HG02885 (cell line): ENCODE measurements at regions not wholly inside any gene's neighbourhood (a gene's known extent, or its start where the extent isn't known, plus 50 kb on each side); places are given as distances from the start of the nearest gene placed in this dataset.

Experiments
- ATAC-seq: cut with Tn5 transposase; IDR thresholded peaks from one replicate; pipeline ENCODE4 v1.9.1; 2021; ENCODE audit warnings: mild to moderate bottlenecking; ENCODE audit not compliant: unreplicated experiment, poor library complexity

DNA sequence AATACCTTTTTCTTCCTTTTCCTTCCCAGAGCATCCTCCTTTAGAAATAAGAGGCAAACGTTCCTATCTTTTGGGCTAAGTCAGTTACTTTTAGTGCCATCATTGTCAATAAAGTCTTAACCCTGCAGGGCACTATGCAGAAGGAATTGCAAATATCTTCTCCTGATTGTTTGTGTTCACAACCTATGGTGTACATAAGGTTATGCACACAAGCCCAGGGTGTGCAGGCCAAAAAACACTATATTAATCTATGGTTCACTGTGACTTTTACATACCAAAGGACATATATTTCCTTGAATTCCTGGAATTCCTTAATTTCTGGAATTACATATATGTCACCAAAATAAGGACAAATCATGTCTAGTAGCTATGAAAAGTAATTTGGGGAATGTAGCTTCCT is 493.5 kb downstream of the MTRR start:
- no peak for ATAC-seq

DNA sequence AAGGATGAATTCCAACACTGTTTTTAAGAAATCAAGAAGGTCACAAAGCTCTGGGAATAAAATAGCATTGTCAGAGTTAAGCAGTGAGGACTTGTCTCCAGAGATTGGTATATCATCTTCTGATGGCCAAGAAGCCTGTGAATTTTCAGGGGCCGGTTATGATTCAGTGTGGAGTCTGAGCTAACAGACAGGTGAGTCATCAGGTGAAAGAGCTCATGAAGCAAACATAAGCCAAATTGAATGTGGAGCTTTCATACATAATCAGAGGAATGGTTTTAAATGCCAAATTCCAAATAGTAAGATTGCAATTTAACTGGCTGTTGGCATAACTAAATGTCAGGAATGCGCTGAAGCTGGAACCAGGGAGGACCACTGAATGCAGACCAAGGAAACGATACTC is 494.2 kb downstream of the MTRR start:
- no peak for ATAC-seq

DNA sequence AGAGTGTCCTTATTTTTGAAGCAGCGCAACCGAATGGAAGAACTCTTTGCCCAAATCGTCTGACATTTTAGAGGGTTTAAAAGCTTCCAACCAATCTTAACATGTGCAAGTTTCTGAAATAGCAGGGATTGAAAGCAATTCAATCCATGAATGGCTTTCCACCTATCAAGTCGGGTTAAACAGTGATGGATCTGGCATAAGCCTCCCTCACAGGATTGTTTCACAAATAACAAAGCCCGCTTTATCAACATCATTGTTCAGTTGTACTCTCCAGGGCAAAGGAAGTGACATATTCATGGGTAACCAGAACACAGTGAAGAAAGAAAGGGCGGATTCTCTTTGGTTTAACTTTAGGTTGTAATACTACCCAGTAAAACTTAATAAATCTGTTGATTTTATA is 497.3 kb downstream of the MTRR start:
- ATAC-seq: no peak

DNA sequence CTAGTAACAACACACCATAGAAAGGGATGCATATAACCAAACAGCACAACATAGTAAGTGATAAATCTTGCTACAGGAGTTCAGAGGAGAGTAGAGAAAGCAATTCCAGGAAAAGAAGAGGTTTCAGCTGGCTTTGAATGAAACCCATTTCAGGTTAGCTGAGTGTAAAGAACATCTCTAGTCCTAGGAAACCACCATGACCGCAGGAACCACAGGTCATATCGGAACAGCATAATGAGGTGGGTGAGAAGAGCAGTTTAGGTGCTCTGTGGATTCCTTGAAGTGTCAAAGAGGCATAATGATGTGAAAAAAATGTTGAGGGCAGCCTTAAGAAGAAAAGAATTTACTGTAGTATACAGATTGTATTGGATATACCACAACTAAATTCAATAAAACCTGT is 507.5 kb downstream of the MTRR start:
- ATAC-seq: no peak

DNA sequence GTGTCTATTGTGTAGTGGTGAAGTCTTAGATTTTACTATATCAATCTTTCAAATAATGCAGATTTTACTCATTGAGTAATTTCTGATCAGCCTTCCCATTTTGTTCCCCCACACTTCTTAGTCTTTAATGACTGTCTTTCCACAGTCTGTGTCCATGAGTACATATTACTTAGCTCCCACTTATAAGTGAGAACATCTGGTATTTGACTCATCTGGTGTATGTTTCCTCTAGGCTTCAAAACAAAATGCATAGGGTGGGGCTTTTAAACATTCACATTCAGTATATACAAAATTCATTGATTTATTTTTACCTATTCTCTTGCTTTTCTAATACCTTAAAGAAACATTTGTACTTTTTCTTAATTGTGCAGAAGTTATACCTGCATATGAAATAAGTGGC is 513.0 kb downstream of the MTRR start:
- ATAC-seq: no peak

DNA sequence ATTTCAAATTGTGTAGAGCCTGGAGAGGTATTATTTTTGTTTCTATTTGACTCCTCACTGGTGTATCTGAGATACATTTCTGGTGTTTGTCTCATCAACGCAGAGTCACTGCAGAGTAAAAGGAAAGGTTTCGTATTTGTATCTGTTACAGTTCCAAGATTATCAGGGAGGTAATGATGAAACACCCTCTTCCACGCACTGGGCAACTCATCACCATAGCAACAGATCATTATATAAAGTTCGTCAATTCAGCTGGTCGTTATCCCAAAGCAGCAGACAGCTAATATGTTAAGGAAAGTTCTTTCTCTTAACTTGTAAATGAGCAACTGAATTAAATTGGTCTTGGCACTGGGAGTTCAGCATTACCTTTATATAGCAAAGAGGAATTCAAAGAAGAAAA is 513.5 kb downstream of the MTRR start:
- ATAC-seq: no peak

DNA sequence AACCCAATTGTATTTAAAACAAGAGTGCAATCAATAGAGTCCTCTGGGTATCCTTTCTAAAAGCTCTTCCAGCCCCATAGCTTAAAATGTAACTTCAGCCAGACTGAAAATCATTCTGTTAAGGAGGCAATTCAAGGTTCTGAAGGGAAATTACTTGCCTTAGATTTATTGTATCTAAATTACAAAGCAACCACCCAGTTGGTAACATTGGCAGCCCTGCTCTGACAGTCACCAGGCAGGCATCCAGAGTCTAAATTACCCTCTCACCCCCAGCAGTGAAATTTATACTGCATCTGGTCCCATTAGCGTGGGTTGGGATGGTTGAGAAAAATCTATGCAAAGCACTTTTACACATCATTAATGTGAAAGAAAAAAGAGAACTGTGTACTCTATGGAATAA is 514.7 kb downstream of the MTRR start:
- ATAC-seq: no peak

DNA sequence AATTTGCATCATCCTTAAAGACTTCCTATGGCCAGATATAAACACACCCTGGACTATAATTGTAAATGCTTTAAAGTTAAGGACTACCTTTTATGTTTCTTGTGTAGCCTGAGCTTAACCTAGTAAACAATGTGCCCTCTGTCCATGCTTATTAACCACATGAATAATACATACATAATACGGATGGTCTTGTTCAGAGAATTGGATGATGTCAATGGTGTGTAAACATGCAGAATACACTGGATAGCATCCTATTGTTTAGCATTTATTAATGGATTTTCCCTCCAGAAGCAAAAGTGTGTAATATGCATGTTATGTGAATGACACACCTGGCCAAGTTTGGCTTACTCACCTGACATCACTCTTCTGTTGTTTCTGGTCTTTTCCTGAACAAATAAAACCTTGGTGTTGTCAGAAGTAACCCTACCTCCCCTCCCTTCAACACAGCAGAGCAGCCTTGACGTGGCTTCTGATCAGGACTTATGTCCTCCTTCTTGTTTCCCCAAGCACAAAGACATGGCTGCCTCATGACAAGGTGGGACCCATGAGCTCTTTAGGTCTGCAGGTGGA is 517.9 kb downstream of the MTRR start:
- ATAC-seq: no peak

DNA sequence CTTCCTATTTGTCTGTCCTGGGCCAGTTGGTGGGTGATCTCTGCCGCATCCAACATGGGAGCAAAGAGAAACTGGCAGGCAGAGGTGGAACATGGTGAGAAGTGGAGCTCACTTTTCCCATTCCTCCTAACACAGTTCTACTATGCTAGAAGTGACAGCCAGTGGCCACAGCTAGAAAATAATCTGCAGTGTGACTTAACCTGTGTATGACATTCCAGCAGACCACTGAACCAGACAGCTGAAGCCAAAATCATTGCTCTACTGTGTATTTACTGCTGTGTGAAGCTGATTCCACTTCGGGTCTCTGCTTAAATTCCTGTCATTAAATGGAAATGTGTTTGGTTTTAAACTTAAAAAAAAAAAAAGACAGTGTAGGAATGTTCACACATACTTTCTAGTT is 523.0 kb downstream of the MTRR start:
- ATAC-seq: no peak

DNA sequence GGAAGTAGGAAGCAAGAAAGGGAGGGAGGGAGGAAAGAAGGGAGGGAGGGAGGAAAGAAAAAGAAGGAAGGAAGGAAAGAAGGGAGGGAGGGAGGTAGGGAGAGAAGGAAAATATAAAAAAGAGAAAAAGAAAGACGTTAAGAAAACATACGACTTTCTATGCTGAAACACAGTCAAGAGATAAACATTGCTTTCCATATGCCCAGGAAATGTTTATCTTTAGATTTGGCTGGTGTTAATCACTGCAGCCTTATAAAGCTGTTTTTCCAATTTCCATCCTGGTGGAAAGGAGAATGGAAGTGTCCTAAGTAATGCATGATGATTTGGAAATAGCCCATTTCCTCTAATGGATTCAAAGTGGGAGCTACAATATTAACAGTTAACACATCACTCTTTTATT is 524.3 kb downstream of the MTRR start:
- ATAC-seq: no peak

DNA sequence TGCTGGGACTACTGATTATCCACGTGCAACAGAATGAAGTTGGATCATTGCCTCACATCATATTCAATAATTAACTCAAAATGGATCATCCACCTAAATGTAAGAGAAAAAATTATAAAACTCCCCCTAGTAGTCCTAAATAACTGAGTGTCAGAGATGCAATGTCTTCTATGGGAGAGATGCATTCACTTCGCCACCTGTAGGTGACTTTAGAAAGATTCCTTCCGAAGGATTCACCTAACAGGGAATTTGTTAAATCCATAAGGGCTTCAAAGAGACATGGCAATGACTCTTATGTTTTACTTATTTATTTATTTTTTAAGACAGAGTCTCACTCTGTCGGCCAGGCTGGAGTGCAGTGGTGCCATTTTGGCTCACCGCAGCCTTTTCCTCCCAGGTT is 526.0 kb downstream of the MTRR start:
- no peak for ATAC-seq

DNA sequence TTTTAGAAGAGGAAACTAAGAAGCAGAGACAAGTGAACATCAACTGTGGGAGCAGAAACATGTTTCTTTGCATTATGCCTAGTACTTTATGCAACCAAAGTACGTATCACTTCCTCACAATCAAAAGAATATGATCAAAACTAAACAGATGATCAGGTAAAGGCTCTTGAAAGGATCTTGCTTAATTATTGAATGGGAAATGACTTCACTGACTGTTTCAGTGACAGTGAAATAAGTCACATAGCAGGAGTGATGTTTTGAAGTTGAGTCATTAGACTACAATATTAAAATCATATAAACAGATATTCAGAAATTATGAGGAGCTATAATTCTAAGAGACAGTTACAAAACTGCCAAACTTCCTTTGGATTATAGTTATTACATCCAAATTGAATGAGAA is 527.3 kb downstream of the MTRR start:
- no peak for ATAC-seq

DNA sequence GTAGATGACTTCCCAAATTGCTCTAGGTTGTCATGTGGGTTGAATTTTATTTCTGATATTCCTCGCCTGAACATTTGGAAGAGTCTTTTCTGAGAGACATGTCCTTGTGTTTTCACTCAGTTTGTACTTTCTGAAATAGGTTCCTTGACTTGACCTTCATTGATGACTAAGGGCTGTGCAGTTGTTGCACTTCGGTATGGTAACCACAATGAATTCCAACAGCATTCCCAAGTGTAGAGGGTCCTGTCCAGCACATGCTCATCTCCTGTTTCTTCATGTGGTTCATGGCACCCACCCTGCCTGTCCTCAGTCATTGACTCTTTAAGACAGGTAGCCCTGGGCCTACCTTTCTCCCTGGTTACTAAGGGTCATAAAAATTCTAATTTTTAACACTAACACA is 527.8 kb downstream of the MTRR start:
- ATAC-seq: no peak

DNA sequence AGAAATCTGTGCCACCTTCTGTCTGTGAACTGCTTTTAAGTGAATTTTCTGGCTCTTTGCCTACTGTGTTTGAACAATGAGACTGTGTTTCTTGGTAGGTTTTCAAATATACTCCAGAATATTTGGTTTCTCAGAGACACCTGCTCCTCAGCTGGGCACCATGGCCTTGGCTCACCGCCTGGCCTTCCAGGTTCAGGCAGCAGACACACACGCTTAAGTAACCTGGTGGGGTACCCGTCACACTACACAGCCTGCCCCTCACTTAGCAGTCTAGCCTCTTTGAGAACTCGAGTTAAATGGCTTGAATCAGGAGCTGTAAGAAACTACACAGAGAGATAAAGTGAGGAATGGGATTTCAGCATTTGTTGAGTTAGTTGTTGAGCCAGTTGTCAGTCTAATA is 530.5 kb downstream of the MTRR start:
- no peak for ATAC-seq

DNA sequence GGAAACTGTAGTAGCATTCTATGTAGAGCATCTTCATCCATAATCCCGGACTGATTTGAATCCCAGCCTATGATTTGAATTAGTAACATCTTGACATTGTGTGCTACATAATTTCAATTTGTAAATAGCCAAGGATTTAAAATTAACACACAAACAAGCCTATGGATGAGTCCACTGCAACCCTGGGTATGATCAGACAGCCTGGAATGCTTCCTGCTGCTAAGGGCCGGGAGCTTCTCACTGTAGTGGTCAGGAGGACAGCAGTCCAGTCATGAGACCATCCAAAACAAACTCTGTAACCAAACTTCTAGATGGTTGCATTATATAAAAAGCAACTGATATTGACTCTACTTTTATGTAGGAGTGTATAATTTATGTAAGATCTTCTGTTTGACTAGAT is 539.3 kb downstream of the MTRR start:
- no peak for ATAC-seq

DNA sequence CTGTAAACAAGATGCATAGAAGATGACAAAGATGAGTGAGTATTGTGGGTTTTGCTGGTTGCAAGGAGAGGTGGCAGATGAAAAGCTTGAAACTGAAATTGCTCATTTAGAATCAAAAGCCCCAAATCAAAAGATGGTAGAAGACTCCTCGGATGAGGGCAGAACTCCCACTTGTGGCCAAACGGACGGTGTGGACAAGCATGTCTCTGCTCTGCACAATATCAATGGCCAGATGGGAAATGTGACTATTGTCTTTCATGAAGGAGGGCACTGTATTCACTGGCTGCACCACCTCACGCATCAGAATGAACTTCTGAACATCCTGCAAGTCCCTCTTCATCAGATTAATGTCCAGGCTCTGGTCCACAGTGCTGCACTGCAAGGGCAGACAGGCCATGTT is 541.7 kb downstream of the MTRR start:
- no peak for ATAC-seq

DNA sequence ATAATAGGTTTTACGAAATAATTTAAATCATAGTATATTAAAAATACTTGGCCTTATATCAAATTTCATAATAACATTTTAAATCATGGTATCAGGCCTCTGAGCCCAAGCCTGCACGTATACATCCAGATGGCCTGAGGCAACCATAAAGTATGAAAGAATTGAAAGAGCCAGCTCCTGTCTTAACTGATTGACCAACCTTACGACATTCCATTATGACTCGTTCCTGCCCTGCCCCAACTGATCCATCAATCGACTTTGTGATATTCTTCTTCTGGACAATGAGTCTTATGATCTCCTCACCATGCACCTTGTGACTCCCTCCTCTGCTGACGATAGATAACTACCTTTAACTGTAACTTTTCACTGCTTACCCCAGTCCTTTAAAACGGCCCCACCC is 545.0 kb downstream of the MTRR start:
- ATAC-seq: no peak

DNA sequence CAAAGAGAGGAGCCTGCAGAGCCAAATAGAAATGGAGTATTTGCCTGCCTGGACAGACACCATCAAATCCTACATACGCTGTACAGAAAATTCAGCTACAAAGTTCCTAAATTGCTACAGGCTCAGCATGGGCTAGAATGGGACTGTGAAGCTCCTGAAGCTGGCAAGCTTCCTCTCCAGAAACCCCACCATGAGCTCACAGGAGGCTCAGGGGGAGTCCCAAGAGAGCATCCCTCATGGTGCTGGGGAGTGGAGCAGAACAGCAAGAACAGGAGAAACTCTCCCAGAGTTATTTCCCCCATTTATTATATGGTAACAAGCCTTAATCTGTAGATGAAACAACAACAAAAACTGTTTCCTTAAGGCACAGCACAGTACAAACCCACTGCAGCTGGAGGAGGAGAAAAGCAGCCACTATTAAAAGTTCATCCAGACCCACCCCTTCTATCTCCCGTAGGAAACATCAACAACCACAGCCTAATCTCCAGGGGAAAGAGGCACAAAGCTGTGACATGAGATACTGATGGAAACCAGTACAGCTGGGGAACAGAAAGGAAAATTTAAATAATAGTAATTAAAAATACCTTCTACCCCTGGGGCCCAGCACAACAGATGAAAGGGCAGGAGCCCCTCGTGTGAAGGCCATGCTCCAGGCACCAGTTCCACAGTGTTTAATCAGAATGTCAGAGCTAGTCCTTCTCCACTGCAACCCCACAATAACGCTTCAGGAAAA is 548.5 kb downstream of the MTRR start:
- no peak for ATAC-seq

DNA sequence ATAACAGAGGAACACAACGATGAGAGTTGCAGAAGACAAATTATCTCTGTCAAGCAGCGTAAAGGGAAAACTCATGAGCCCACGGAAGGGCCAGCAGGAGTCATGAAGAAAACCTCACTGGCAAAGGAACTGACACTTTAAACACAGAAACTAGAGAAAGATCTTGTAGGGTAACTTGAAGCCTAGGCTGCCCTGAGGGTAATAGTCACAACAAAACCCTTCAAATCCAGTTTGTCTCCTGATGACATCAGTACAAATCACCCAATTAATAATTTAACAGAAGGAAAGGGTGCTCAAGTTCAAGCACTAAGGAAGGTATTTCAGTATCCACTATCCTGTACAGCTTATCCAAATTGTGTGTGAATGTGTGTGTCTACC is 549.1 kb downstream of the MTRR start:
- no peak for ATAC-seq

DNA sequence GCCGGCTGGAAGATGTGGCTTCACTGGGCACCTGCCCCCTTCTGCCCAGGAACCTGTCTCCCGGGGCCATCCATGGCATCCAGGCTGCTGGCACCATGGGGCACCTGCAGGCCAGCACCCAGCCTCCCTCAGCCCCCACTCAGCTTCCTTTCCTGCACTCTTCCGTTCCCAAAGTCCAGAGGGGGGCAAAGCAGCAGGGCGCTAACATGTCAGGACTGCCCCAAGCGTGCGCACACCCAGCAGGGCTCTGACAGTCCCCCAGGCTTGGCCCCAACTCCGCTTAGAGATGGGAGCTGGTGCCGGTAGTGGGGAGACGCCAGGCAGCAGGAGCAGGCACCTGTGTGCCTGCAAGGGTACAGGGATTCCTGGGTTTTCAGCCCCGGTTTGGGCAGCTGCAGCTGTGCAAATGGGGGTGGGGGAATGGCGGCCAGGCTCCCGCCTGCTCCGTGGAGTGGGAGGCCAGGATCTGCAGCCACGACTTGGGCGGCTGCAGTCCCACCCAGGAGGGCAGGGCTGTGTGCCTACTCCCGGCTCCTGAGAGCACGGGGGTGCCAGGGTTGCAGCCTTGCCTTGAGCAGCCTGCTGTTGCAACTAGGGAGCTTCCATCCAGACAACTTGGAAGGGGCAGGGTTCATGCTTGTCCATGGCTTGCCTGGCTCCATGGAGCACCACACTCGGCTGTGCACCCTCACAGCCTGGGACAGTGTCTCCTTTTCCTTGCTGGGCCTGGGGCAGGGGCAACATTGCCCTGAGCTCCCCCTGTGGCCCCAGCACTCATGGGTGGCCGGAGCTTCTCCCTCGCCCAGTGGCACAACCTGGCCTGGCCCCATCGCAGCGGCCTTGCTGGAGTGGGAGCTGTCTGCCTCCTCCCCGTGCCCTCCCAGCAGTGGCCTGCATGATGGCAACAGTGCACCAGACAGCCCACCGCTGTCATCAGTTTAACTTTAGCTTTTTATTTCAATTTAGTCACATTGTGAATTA is 561.1 kb downstream of the MTRR start:
- no peak for ATAC-seq

DNA sequence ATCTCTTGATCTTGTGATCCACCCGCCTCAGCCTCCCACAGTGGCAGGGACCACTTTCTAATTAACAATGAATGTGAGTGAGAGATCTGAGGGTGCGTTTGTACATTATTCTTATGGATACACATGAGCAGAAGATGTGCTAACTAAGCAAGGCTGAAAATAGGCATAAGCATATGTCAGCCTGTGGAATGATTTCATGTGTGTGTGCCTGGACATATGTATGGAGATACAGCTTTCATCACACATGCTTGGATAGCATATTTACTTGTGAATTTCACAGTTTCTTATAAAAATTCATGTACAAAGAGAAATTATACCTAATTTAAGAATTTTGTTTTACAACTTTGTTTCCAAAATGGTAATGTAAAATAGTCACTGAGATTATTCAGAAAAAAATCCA is 565.6 kb downstream of the MTRR start:
- no peak for ATAC-seq
